ENCODE measurements at regions not wholly inside any gene's neighbourhood (a gene's known extent, or its start where the extent isn't known, plus 50 kb on each side); places are given as distances from the start of the nearest gene placed in this dataset.

DNA sequence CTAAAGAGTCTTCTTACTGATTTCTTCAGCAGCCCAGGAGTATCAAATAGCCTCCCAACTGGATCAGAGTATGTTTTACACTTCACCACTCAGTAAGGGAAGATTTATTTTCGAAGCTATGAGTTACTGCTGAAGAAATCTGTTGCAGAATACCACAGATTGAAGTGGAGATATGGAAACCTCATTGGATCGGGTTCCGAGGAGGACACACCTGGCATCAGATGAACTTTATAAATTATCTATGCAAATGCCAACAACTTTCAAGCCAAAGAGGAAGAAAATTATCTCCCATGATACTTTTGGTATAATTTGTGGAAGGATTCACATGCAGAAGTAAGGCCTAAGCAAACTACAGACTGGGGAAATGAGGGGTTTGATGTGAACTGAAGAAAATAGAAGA, 515.9 kb upstream of the NDST4 start:
- TF ChIP-seq, protein P1, sequence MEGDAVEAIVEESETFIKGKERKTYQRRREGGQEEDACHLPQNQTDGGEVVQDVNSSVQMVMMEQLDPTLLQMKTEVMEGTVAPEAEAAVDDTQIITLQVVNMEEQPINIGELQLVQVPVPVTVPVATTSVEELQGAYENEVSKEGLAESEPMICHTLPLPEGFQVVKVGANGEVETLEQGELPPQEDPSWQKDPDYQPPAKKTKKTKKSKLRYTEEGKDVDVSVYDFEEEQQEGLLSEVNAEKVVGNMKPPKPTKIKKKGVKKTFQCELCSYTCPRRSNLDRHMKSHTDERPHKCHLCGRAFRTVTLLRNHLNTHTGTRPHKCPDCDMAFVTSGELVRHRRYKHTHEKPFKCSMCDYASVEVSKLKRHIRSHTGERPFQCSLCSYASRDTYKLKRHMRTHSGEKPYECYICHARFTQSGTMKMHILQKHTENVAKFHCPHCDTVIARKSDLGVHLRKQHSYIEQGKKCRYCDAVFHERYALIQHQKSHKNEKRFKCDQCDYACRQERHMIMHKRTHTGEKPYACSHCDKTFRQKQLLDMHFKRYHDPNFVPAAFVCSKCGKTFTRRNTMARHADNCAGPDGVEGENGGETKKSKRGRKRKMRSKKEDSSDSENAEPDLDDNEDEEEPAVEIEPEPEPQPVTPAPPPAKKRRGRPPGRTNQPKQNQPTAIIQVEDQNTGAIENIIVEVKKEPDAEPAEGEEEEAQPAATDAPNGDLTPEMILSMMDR (IDR thresholded peaks at IDR 0.05; ENCODE audit: low read depth, low read length), result no peak
- no peak for DNase-seq (ENCODE audit: extremely low read depth, low read depth)

DNA sequence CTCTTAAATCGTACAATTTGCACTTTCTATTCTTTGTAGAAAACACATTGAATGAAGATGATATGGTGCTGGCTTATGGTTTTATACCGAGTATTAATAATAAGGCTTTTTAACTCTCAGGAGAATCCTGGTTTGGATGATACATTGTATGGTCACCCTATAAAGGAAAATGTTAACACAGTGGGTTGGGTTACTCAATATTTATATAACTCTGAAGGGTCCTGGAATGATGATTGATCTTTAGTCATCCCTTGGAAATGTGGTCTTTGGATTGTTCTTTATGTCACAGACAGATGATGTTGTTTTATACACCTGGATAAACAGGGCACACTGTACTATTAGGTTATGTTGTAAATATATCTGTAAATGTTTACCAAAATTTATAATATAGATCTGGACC, 496.2 kb upstream of the NDST4 start:
- TF ChIP-seq, protein P1 (IDR thresholded peaks at IDR 0.05; ENCODE audit: low read depth, low read length), result no peak
- no peak for DNase-seq (ENCODE audit: extremely low read depth, low read depth)

DNA sequence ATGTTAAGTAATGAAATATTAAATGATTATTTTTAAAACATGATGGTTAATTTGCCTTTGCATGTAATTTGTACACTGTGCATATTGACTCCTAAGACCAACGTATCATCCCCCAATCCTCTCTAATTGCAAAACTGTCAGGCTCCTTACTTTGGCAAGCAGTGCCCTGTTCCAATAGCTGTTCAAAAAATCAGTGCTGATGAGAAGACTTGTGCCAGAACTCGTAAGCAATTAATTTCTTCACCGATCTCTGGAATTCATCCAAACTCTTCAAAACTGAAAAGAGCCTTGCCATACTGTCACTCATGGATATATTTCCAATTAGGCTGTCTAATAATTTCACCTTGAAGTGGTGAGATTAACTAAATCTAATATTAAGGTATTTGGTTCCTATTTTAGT, 493.9 kb upstream of the NDST4 start:
- DNase-seq (ENCODE audit: extremely low read depth, low read depth), result no peak
- TF ChIP-seq, protein P1 (IDR thresholded peaks at IDR 0.05; ENCODE audit: low read depth, low read length), result no peak

DNA sequence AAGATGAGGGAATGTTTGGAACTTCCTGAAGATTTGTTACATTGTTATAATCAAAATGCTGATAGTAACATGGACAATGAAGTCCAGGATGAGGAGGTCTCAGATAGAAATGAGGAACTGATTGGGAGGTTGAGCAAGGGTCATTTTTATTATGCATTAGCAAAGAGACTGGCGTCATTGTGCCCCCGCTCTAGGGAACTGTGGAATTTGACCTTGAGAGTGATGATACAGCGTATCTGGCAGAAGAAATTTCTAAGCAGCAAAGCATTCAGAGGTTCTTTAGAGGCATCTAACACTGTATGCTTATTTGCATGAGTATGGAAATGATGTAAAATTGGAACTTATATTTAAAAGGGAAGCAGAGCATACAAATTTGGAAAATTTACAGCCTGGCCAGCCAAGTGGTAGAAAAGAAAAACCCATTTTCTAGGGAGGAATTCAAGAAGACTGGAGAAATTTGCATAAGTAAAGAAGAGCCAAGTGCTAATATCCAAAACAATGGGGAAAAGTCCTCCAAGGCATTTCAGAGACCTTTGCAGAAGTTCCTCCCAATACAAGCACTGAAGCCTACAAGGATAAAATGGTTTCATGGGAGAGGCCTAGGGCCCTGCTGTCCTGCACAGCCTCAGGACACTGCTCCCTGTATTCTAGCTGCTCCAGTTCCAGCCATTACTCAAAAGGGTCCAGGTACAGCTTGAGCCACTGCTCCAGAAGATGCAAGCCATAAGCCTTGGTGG, 483.0 kb upstream of the NDST4 start:
- DNase-seq (ENCODE audit: extremely low read depth, low read depth), result no peak
- TF ChIP-seq, protein P1 (IDR thresholded peaks at IDR 0.05; ENCODE audit: low read depth, low read length), result no peak

DNA sequence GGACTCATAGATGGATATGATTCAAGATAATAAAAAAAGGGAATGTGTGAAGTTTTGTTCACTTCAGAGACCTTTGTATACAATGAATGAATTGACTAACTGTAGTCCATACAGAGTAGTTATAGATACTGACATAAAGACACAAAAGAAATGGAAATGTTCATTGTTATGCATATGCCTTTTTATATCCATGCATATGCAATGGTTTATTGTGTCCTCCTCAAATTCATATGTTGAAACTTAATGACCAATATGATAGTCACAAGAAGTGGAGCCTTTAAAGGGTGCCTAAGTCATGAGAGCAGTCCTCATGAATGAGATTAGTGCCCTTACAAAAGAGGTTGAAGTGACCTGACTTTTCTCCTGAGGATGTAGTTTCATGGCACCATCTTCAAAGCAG, 467.5 kb upstream of the NDST4 start:
- TF ChIP-seq, protein P1 (IDR thresholded peaks at IDR 0.05; ENCODE audit: low read depth, low read length), result no peak
- DNase-seq (ENCODE audit: extremely low read depth, low read depth), result no peak

DNA sequence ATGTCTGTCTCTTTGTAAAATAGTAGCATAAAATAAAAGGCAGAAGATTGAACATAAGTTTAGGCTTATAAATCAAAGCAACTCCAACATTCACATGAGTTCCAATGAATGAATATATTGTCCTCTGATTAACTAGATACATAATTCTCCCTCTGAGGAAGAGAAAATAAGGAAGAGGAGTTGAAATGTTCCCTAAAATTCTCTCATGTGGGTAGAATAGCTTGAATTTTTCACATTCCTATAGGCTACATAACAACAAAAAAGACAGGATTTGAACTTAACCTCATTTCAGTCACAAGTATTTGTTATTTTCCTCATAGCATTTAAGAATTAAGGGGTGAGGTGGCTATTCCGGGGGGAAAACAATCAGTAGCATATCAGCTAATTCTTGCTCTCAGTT, 462.4 kb upstream of the NDST4 start:
- TF ChIP-seq, protein P1 (IDR thresholded peaks at IDR 0.05; ENCODE audit: low read depth, low read length), result no peak
- no peak for DNase-seq (ENCODE audit: extremely low read depth, low read depth)

DNA sequence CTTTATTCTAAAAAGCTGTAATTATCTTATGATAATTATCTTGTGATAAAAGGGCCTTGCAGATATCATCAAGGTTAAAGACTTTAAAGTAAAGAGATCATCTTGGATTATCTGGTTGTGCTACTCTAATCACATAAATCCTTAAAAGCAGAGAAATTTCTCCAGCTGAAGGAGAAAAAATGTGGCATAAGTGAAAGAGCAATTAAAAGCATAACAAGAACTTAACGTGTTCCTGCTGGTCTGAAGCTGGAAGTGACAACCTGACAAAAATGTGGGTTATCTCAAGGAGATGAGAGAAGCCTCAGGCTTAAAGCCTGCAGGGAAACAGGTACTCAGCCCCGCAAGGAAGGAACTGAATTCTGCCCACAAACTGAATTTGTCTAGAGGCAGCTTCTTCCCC, 449.1 kb upstream of the NDST4 start:
- TF ChIP-seq, protein P1 (IDR thresholded peaks at IDR 0.05; ENCODE audit: low read depth, low read length), result no peak
- no peak for DNase-seq (ENCODE audit: extremely low read depth, low read depth)
